ENCODE measurements at regions not wholly inside any gene's neighbourhood (a gene's known extent, or its start where the extent isn't known, plus 50 kb on each side); places are given as distances from the start of the nearest gene placed in this dataset.

DNA sequence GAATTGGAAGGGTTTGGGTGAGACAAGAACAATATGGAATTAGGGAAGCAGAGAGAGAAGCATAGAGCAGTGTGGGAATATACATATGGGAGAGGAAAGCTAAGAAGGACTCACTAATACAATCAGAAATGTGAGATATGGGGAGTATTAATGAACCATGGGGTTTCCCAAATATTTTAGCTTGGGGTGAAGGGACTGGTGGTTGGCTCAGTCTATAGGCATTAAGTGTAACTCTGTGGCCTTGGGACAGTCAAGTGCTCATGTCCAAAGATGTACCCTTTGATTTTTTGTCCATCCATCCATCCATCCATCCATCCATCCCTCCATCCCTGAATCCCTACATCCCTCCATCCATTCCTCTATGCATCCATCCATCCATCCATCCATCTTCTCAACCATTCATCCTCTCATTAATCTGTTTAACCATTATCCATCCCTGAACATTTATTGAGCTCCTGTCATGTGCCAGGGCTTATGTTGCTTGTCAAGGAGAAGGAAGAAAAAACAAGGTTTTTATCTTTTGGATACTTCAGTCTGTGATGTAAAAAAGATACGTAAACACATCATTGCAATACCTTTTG, 263.4 kb upstream of the CHD6 start:
- DNase-seq (ENCODE audit: low read depth): no peak

DNA sequence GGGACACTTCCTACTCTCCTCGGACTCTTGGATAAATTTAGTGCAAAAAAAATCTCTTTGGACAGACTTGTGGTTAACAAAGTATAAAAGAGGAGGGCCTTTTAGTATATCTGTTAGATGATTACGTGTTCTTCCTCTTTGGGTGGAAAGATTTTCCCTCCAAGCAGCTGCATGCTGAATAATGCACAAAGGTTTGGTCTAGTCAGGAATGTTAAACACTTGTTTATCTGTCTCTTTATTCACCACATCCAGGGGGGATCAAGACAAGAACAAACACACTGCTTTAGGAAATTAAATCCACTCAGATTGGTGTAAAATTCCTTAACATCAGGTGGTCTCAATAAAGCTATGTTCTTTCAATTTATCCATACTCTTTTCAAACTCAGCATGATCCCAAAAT, 260.9 kb upstream of the CHD6 start:
- no peak for DNase-seq (ENCODE audit: low read depth)

DNA sequence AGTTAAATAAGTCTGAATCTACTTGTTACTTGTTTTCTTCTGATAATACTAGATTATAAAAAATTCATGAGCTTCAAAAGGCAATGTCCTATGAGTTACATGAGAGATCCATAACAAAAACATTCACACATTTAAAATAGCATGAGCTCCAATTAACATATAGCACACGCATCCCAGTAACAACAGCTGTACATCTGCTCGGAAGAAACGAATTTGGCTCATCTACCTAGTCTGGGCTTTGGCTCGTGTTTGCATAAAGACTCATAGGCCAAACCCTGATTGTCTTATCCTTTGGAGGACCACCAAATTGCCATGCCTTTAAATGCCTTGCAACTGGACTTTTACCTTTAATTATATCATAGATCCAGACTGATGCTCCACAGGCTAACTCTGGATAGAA, 259.7 kb upstream of the CHD6 start:
- DNase-seq (ENCODE audit: low read depth): no peak

DNA sequence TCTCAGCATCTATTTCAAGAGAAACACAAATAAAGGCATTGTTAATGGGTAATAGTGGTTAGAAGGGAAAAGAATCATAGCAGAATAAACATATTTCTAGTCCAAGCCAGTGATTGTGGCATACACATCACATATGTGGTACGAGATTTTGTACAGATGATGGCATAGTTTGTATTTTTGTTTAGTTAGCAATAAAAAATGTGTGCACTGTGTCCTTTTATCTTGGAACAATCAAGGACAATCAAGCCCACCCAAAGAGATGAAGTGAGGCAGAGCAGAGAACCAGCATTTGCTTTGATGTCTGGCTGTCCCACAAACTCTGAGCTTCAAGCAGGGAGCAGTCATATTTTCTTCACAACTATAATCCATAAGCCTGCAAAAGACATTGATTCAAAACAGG, 256.5 kb upstream of the CHD6 start:
- no peak for DNase-seq (ENCODE audit: low read depth)

DNA sequence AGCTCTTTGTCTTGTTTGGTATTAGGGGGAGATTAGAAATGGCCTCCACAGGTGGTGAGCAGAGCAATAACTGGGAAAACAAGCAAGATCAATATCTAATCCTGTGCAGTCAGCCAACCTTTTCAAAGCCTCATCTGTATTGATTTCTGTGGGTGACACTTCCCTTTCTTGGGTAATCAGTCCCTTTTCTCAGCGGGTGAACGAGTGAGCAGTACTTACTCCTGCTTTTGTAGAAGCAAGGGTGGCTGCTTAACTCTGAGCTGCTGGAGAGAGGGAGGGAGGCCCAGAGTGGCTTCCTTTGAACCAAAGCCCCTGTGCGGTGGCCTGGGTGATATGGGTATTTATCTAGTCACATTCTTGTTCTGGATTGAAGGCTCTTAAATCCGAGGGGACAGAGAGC, 254.8 kb upstream of the CHD6 start:
- DNase-seq (ENCODE audit: low read depth): no peak

DNA sequence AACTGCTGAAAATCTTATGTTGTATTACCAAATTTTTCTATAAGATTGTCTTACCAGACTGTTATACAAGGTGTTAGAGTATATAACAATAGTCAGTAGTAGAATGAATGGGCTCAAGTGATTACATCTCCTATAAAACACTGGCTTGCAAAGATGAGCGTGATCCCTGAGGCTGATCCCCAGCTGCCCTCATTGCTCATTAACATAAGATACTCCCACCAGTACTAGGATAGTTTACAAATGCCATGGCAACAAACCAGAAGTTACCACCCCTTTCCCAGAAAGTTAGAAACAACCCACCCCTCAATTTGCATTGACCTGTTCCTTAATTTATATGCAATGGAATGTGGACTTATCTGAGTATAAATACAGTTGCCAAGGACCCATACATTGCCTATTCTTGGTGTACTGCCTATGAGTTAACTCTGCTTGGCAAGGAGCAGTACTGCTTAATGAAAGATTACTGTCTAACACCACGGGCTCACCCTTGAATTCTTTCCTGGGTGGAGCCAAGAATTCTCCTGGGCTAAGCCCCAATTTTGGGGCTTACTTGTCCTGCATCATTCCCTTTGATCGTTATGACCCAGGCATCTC, 252.8 kb upstream of the CHD6 start:
- no peak for DNase-seq (ENCODE audit: low read depth)

DNA sequence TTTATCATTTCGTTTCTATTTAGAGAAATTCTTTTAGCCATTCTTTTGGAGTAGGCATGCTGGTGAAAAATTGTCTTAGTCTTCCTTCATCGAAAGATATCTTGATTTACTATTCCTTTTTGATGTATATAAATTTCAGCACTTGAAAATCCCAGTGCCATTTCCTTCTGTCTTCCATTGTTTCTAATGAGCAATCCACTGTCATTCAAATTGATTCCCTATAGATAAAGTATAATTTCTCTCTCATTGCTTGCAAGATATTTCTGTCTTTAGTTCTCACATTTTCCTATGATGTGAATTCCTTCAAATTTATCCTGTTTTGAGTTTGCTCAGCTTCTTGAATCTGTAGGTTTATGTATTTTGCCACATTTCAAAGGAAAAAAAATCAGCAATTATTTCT, 251.1 kb upstream of the CHD6 start:
- no peak for DNase-seq (ENCODE audit: low read depth)

DNA sequence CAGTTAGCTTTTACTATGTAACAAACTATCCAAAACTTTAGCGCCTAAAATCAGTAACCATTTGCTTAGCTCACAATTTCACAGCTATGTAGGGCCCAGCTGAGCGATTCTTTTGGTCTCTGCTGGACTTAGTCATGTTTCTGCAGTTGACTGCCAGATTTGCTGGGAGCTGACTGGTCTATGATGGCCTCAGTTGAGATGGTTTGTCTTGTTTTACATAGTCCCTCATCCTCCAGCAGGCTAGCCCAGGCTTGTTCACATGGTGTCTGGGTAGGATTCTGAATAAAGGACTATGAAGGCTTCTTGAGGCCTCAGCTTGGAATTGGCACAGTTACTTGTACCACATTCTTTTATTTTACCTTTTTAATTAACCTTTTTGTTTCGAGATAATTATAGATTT, 247.8 kb upstream of the CHD6 start:
- DNase-seq (ENCODE audit: low read depth): no peak

DNA sequence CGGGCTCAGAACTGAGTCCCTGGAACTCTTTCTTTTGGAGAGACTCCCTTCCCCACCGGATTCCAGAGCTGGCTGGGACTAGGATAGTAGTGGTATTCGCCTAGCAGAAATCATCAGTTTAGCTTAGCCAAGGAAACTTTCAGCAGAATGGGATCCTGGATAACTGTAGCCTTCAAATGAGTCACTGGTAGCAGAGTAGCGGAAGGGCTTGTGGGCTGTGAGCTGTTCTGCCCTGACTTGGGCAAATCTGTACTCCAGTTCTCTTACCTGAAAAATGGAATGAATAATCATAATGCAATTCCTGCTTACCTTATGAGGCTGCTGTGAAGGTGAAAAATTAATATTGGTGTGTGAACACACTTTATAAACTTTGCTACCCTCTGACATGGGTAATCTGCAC, 244.3 kb upstream of the CHD6 start:
- DNase-seq (ENCODE audit: low read depth): no peak

DNA sequence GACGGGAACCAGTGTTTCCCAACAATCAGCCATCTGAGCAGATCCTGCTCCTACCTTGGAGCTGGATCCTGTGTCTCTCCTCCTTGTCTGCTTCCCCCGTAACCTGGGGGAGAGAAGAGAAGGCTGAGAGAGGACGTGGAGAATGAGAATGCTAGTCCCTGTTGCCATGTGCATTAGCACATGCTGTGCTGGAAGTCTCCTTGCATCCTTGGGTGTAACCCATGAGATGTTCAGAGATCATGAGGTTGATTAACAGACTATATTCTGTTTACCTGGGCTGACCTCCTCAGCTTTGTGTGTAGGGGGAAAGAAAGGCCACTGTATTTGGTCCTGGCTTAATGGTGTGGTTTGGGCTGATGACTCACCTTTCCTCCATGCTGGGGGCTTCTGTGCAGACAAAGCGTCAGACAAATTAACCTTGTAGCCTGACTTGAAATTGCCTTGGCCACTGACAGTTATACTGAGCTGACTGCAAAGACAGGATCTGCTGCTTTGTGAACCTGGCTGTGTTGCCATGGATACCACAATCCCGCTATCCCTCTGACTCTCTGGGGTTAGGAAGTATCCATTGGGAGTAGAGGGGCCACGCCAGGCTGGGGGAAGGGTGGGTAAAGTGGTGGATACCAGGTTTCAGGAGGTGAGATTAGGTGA, 243.7 kb upstream of the CHD6 start:
- DNase-seq (ENCODE audit: low read depth): no peak

DNA sequence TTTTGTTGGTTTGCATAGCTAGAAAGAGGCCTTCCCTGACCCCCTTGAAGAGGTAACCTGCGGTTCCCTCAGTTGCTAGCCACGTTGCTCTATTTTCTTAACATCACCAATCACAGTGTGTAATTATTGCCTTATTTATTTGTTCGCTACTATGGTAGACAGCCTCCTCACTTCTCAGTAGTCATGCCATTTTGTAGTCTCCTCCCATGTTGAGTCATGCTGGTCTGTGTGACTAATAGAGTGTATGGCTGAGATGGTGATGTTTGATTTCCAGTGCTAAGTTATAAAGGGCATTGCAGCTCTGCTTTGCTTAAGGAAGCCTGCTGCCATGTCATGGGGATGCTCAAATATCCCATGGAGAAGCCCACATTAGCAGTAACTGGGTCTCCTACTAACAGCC, 236.6 kb upstream of the CHD6 start:
- no peak for DNase-seq (ENCODE audit: low read depth)

DNA sequence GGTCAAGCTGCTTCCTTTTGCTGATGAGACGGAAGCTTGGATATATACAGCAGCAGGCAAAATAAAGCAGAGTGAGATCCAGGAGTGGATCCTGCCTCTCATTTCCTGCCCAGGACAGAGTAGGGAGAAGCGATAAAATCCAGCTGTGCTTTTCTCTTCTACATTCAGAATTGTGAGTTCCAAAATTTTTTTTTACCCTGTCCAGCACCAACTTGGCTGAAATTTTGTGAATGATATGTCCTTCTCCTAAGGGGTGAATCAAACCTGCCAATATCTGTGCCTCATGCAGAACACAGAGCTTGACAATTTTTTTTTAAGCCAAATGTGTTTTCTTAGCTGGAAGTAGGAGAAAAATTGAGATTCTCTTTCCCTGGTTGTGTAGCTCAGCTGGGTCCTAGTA, 235.6 kb upstream of the CHD6 start:
- DNase-seq (ENCODE audit: low read depth): no peak

DNA sequence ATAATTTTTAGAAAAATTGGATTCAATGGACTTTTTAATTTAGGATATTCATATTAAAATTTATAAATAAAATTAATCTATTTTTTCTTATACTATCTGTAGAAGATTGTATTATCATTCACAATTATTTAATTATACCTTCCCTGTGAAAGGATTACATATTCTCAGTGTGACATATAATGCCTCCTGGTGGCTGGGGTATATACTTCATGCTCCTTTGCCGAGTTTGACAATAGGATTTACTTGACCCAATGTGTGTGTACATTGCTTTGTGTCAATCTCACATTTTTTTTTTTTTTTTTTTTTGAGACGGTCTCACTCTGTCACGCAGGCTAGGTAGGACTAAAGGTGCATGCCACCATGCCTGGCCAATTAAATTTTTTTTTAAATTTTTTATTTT, 230.0 kb upstream of the CHD6 start:
- no peak for DNase-seq (ENCODE audit: low read depth)

DNA sequence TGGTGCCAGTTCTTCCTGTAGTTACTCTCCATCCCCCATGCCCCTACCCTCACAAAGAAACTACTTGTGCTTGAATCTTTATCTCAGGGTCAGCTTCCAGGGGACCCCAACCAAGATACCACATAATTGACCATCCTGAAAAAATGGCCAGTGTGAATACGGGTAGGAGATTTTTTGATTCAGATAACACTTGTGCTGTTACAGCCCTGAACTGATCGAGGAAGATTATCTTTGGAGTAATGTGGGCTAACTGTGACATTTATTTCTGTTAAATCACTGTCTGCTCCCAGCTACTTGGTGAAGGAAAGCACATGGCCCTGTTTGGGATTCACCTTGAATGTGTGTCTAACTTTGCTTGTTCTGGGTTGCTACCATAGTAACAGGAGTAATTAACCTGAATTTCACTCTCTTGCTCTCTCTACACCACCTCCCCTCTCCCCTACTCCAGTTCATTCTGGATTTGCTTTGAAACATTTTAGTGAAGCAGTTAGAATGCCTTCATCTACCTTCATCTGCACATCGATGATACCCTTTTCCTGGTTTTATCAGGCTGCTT, 219.6 kb upstream of the CHD6 start:
- no peak for DNase-seq (ENCODE audit: low read depth)

DNA sequence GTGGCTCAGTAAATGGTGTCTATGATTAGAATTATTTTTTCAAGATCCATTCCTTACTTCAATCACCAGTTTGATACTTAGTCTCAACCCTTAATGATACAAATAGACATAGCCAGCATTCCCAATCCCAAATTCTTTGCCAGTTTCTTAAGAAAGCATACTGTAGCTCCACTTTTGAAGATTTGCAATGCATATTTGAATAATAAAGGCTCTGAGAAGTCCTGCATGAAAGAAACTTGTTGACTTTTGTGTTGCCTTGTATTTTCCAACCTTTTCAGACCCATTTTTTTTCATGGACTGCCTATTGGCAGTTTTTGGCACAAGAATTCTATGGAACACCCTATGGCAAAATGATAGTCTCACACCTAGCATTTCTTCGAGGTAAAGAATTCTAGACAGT, 215.6 kb upstream of the CHD6 start:
- no peak for DNase-seq (ENCODE audit: low read depth)

DNA sequence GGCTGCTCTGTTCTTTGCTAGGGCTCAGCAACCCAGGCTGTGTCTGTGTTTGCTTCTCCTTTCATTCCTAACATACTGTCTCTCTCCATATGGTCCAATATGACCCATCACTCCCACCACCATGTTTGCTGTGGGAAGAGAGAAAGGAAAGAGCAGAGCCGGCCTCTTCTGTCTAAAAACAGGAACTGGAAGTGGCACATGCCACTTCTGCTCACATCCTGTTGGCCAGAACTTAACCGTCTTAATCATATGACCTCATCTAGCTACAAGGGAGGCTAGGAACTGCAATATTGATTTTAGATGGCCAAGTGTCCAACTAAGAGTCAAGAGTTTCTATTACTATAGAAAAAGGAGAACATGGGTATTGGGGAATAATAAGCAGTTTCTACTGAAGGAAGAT, 212.5 kb upstream of the CHD6 start:
- no peak for DNase-seq (ENCODE audit: low read depth)

DNA sequence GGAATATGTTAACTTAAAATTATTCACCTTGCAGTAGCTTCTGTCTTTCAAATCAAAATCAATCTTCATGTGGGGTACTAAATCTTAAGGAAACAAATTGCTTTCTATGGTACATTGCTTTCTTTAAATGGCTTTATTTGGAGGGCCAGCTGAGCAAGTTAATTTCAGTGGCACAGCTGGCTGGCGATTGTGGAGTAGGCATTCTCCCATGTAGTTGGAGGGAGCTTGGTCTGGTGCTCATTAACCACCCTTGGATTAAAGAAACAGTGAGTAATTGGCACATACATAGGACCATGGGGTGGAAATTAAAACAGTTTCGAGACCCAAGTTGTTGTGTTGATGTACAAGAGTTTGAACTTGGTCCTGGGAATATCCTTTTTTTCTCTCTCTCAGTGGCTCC, 201.3 kb upstream of the CHD6 start:
- no peak for DNase-seq (ENCODE audit: low read depth)

DNA sequence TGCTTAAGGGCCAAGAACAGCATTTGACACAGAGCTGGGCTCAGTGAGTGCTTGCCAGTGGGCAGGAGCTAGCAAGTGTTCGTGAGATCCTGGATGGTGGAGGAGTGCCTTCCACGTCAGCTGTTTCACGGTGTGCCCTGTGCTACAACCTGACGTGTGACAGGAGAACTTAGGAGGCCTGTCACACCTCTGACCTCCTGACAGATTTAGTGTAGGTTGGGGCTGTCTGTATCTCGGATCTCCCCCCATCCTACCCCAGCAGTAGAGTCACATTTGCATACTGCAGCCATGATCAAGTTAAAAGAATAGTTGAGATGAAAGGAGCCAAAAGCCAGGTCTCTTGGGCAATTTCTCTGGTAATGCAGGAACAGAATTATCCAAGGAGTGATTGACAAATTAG, 200.8 kb upstream of the CHD6 start:
- DNase-seq (ENCODE audit: low read depth): no peak

DNA sequence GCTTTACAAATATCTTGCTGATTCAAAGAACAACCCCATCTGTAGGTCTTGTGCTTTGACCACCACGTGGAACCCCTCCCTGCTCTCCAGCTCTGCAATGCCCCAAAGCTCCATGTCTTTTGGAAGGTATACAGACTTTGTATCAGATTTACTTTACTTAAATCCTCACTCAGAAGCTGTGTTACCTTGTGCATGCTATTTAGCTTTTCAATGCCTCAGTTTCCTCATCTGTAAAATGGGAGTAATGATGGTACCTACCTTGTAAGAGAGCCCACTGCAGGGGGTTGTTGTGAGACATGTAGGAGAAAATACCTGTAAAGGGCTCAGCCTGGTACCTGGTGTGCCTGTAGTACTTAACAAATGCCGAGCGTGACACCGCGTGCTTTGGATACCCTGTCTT, 200.2 kb upstream of the CHD6 start:
- DNase-seq (ENCODE audit: low read depth): no peak

DNA sequence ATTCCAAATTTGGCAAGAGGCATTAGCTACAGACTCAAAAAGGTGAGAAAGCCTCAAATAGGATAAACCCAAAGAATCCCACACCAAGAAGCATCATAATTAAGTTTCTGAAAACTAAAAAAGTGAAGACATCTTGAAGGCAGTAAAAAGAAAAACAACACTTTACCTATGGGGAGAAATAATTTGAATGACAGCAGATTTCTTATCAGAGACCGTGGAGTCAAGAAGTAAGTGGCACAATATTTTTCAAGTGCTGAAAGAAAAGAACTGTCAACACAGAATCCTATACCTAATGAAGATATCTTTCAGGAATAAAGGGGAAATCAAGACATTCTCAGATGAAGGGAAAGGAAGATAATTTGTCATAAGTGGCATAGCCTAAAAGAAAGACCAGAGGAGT, 193.3 kb upstream of the CHD6 start:
- no peak for DNase-seq (ENCODE audit: low read depth)

DNA sequence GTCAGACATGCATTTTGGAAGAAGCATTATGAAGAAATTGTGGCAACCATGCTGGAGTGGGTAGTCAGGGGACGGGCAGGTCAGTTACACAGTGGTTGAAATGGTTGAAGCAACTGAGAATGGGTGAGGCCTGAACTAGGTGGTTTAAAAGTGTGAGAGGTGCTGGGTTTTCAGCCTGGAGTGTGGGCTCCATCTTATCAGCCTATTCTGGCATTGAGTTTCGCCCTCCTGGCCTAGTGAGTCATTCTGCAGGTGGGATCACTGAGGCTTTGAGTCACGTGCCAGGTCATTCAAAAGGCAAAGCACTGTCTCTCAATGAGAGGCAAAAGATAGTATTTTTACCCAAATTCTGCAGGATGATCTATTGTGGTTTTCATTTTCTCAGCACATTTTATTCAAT, 181.9 kb upstream of the CHD6 start:
- DNase-seq (ENCODE audit: low read depth): no peak

DNA sequence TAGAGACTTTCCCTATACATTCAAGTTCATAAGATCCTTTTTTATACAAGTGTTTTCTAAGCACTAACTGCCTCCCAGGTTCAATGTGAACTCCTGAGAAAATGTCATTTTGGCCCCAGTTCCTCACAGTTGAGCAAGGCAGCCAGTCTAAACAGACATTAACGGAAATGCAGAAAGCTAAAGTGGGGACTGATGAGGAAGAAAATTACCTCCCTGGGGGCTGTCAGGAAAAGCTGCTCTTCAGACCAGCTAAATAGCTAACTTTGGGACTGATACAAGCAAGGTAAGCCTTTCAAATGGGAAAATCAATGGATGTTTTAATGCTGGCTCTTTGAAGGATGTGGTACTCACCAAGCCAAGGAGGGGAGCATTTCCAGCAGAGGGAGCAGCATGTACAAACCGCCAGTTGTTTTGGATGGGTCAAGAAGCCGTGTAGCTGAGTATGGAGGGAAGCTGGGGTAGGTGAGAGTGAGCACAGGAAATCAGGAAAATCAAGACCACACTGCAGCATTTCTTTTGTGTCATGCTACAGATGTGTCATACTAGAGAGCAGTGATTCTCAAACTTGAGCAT, 180.8 kb upstream of the CHD6 start:
- DNase-seq (ENCODE audit: low read depth): no peak

DNA sequence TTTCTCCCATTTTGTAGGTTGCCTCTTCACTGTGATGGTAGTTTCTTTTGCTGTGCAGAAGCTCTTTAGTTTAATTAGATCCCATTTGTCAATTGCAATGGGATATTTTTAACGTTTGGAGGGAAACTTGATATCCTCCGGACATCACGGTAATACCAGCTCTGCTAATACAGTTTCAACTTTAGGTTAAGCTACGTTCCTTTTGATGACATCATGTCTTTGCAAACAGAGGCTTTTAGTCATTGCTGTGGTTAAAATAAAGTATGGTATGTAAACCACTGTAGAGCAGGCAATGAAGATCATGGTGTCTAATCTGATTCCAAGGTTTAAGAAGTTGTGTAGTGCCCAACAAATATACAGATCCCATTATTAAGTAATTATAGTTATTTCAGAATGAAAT, 168.0 kb upstream of the CHD6 start:
- DNase-seq (ENCODE audit: low read depth): peak; percentile 8
